IMR-90 (cell line): ENCODE measurements at regions not wholly inside any gene's neighbourhood (a gene's known extent, or its start where the extent isn't known, plus 50 kb on each side); places are given as distances from the start of the nearest gene placed in this dataset.

ENCODE experiments used
- ATAC-seq: fragments of 200-7000 bp; cut with Tn5 transposase; 2 replicates; pipeline ENCODE4 v1.9.1; 2020; ENCODE audit warnings: low read depth, mild to moderate bottlenecking, moderate library complexity
- BruUV-seq: library from RNA; stranded (reverse); fragments of 400-500 nt; replicated peaks from 2 replicates; lab custom pipeline; 2021; lab: Mats Ljungman, UMichigan
- CTCF ChIA-PET: fragments of 300-600 bp; formaldehyde crosslinking; extraction: SDS; loops from one replicate; lab custom pipeline; 2021; ENCODE audit warnings: antibody characterized with exemption; lab: Yijun Ruan, JAX
- POLR2A ChIA-PET: fragments of 300-600 bp; sonication (Branson Sonifier 250); formaldehyde crosslinking; loops from one replicate; lab custom pipeline; 2022; ENCODE audit warnings: antibody characterized with exemption; ENCODE audit not compliant: unreplicated experiment; lab: Charles Lee
- DNase-seq: peaks from one replicate; pipeline ENCODE4 v3.0.0; 2013
- H2AFZ ChIP-seq: replicated peaks from 2 replicates; pipeline ENCODE3; 2013; ENCODE audit warnings: low read length, mild to moderate bottlenecking; ENCODE audit not compliant: poor library complexity
- H2AK5ac ChIP-seq: 2 replicates; pipeline ENCODE4 v1.6.1; 2013; ENCODE audit warnings: low read depth, low read length, inconsistent platforms
- H2AK9ac ChIP-seq: replicated peaks from 2 replicates; pipeline ENCODE3; 2013; ENCODE audit warnings: mild to moderate bottlenecking, low read depth, low read length, moderate library complexity; ENCODE audit not compliant: poor library complexity
- H2BK120ac ChIP-seq: 2 replicates; pipeline ENCODE4 v1.6.1; 2013; ENCODE audit warnings: low read depth, low read length, inconsistent platforms
- H2BK15ac ChIP-seq: 3 replicates; pipeline ENCODE4 v1.6.1; 2013; ENCODE audit warnings: low read depth, low read length, inconsistent platforms
- H2BK20ac ChIP-seq: 2 replicates; pipeline ENCODE4 v1.6.1; 2013; ENCODE audit warnings: low read depth, mild to moderate bottlenecking, inconsistent platforms, low read length, moderate library complexity
- H2BK5ac ChIP-seq: 2 replicates; pipeline ENCODE4 v1.6.1; 2013; ENCODE audit warnings: mild to moderate bottlenecking, low read depth, low read length, inconsistent platforms; ENCODE audit not compliant: poor library complexity, severe bottlenecking
- H3K14ac ChIP-seq: replicated peaks from 2 replicates; pipeline ENCODE4 v1.6.1; 2013; ENCODE audit warnings: low read depth, low read length, inconsistent platforms
- H3K18ac ChIP-seq: 2 replicates; pipeline ENCODE4 v1.6.1; 2013; ENCODE audit warnings: low read depth, low read length, control low read depth
- H3K23ac ChIP-seq: 2 replicates; pipeline ENCODE4 v1.6.1; 2013; ENCODE audit warnings: low read depth, low read length, inconsistent platforms
- H3K27ac ChIP-seq: 2 replicates; pipeline ENCODE4 v1.5.1; 2013; ENCODE audit warnings: mild to moderate bottlenecking, control low read depth, low read length; ENCODE audit not compliant: insufficient read depth
- H3K27me3 ChIP-seq: 2 replicates; pipeline ENCODE4 v1.6.1; 2013; ENCODE audit warnings: low read length; ENCODE audit not compliant: control insufficient read depth, insufficient read depth
- H3K36me3 ChIP-seq: 2 replicates; pipeline ENCODE4 v1.6.1; 2013; ENCODE audit warnings: low read length, mixed read lengths; ENCODE audit not compliant: control insufficient read depth, insufficient read depth
- H3K4ac ChIP-seq: 2 replicates; pipeline ENCODE4 v1.6.1; 2013; ENCODE audit warnings: low read depth, low read length, inconsistent platforms
- H3K4me1 ChIP-seq: 2 replicates; pipeline ENCODE4 v1.6.1; 2013; ENCODE audit warnings: low read length, mixed read lengths; ENCODE audit not compliant: control insufficient read depth, insufficient read depth
- H3K4me2 ChIP-seq: 2 replicates; pipeline ENCODE4 v1.6.1; 2013; ENCODE audit warnings: low read depth, mild to moderate bottlenecking, control low read depth, low read length, moderate library complexity
- H3K4me3 ChIP-seq: 2 replicates; pipeline ENCODE4 v1.5.1; 2013; ENCODE audit warnings: low read depth, mild to moderate bottlenecking, control low read depth, low read length, moderate library complexity; ENCODE audit not compliant: insufficient read depth
- H3K56ac ChIP-seq: 2 replicates; pipeline ENCODE4 v1.6.1; 2013; ENCODE audit warnings: low read length, inconsistent platforms; ENCODE audit not compliant: insufficient read depth; ENCODE audit errors: extremely low read depth
- H3K79me1 ChIP-seq, 2 experiments: 2 replicates each; pipeline ENCODE4 v1.6.1; 2013; ENCODE audit warnings: low read length in 2 of 2, inconsistent platforms in 1 of 2, low read depth in 1 of 2
- H3K9ac ChIP-seq: 2 replicates; pipeline ENCODE4 v1.6.1; 2013; ENCODE audit warnings: low read depth, low read length, control low read depth
- H3K9me1 ChIP-seq: 2 replicates; pipeline ENCODE4 v1.6.1; 2013; ENCODE audit warnings: low read length, inconsistent platforms; ENCODE audit not compliant: insufficient read depth
- H3K9me3 ChIP-seq: 2 replicates; pipeline ENCODE4 v1.6.1; 2013; ENCODE audit warnings: low read length; ENCODE audit not compliant: control insufficient read depth, insufficient read depth
- H4K20me1 ChIP-seq: 2 replicates; pipeline ENCODE4 v1.6.1; 2013; ENCODE audit warnings: low read length, inconsistent platforms; ENCODE audit not compliant: insufficient read depth
- H4K5ac ChIP-seq: 2 replicates; pipeline ENCODE4 v1.6.1; 2013; ENCODE audit warnings: mild to moderate bottlenecking, low read depth, low read length, control low read depth
- H4K8ac ChIP-seq, 2 experiments: 2 replicates each; pipeline ENCODE4 v1.6.1; 2013; ENCODE audit warnings: low read depth in 2 of 2, low read length in 2 of 2, control low read depth in 1 of 2, inconsistent platforms in 1 of 2
- H4K91ac ChIP-seq: 2 replicates; pipeline ENCODE4 v1.6.1; 2013; ENCODE audit warnings: low read depth, low read length, inconsistent platforms; ENCODE audit not compliant: insufficient read depth
- BHLHE40 ChIP-seq: fragments of 150-350 bp; IDR thresholded peaks from 2 replicates; pipeline ENCODE4 v1.6.1; 2016; ENCODE audit warnings: mild to moderate bottlenecking, low read depth, low read length
- CEBPB ChIP-seq: IDR thresholded peaks from 2 replicates; pipeline ENCODE4 v1.6.1; 2012; ENCODE audit warnings: low read depth, low read length, improper control_type of control experiment
- CHD1 ChIP-seq: IDR thresholded peaks from 2 replicates; pipeline ENCODE4 v1.6.1; 2012; ENCODE audit warnings: low read depth, low read length, improper control_type of control experiment
- FOS ChIP-seq: fragments of 150-350 bp; IDR thresholded peaks from 2 replicates; pipeline ENCODE4 v1.6.1; 2016; ENCODE audit warnings: low read depth, low read length
- MXI1 ChIP-seq: IDR thresholded peaks from 2 replicates; pipeline ENCODE4 v1.6.1; 2012; ENCODE audit warnings: low read depth, mild to moderate bottlenecking, low read length, moderate library complexity, borderline replicate concordance
- NFE2L2 ChIP-seq: fragments of 150-350 bp; IDR thresholded peaks from 2 replicates; pipeline ENCODE4 v1.6.1; 2016; ENCODE audit warnings: low read depth, mild to moderate bottlenecking, low read length
- RAD21 ChIP-seq: IDR thresholded peaks from 2 replicates; pipeline ENCODE4 v1.6.1; 2012; ENCODE audit warnings: low read length, improper control_type of control experiment
- RCOR1 ChIP-seq: IDR thresholded peaks from 2 replicates; pipeline ENCODE4 v1.6.1; 2012; ENCODE audit warnings: mild to moderate bottlenecking, low read length, improper control_type of control experiment; ENCODE audit not compliant: insufficient replicate concordance
- SMC3 ChIP-seq: fragments of 150-350 bp; IDR thresholded peaks from 2 replicates; pipeline ENCODE4 v1.6.1; 2016; ENCODE audit warnings: low read depth, mild to moderate bottlenecking, antibody characterized with exemption, low read length, moderate library complexity
- WGBS, 2 experiments: methylation state at CpG; one replicate each; pipeline versions ENCODE4 v1.1.5 to v1.1.7; 2013; ENCODE audit warnings: missing lambda C conversion rate in 2 of 2; ENCODE audit not compliant: insufficient read length in 1 of 2; ENCODE audit errors: extremely low coverage in 2 of 2; 5-methylcytosine and 5-hydroxymethylcytosine counted together
- dilution Hi-C: fragments of 300-500 bp; cut with HindIII; formaldehyde crosslinking; loops from one replicate; pipeline ENCODE4 v1.14.3; 2018; ENCODE audit warnings: low sequenced_read_pairs; ENCODE audit not compliant: unreplicated experiment
- in situ Hi-C: fragments of 300-500 bp; cut with MboI; formaldehyde crosslinking; loops from 3 replicates; pipeline ENCODE4 v1.14.3; 2019; ENCODE audit warnings: low sequenced_read_pairs, inconsistent platforms, mixed read lengths
- intact Hi-C: fragments of 100-400 bp; cut with micrococcal nuclease; formaldehyde crosslinking; loops from 2 replicates; pipeline ENCODE4 v1.10.0; 2022
- TF ChIP-seq, protein P1 (sequence below): conservative IDR thresholded peaks from 2 replicates; pipeline ENCODE4 v1.5.1; 2012; ENCODE audit warnings: mild to moderate bottlenecking, low read depth, low read length, improper control_type of control experiment
- TF ChIP-seq, protein P2 (sequence below): fragments of 150-350 bp; IDR thresholded peaks from 2 replicates; pipeline ENCODE4 v1.6.1; 2017; ENCODE audit warnings: mild to moderate bottlenecking, antibody characterized with exemption, low read length, low read depth

GRCh38 chr16:17839272-17839671 lies 368.5 kb upstream of the XYLT1 start:
- ChIA-PET POLR2A (no interaction called here), CTCF (no interaction called here)
- Histone ChIP-seq H3K18ac (no peak overlapping the region), H3K9me3 (peaks cover 4% of the 10 kb centered on the region), H2BK5ac (no peak overlapping the region), H3K56ac (no peak overlapping the region), H3K4me1 (peaks cover 3% of the 10 kb centered on the region), H3K9me1 (no peaks in the 10 kb centered on the region), H3K4me2 (no peak overlapping the region), H3K27me3 (no peaks in the 10 kb centered on the region), H3K9ac (no peak overlapping the region), H4K8ac (no peak overlapping the region), H3K27ac (no peak overlapping the region), H2BK20ac (no peak overlapping the region), H4K20me1 (no peaks in the 10 kb centered on the region), H4K5ac (no peak overlapping the region), H2BK120ac (no peak overlapping the region), H3K23ac (no peak overlapping the region), H3K4ac (no peak overlapping the region), H2AK9ac (no peak overlapping the region), H2AFZ (no peak overlapping the region), H2BK15ac (no peak overlapping the region), H3K4me3 (no peak overlapping the region), H4K91ac (no peak overlapping the region), H3K79me1 (no peaks in the 10 kb centered on the region), H2AK5ac (peak overlapping the region; percentile 18; the same call in 1 of the 2 replicates), H3K36me3 (no peaks in the 10 kb centered on the region), H3K14ac (no peak overlapping the region)
- no peak for DNase-seq
- BruUV-seq, result no TSS peak
- TF ChIP-seq NFE2L2 (no peak), RAD21 (no peak), CEBPB (no peak), FOS (no peak), RCOR1 (no peak), CHD1 (no peak), MXI1 (no peak), SMC3 (no peak), BHLHE40 (no peak)
- TF ChIP-seq, protein P1, sequence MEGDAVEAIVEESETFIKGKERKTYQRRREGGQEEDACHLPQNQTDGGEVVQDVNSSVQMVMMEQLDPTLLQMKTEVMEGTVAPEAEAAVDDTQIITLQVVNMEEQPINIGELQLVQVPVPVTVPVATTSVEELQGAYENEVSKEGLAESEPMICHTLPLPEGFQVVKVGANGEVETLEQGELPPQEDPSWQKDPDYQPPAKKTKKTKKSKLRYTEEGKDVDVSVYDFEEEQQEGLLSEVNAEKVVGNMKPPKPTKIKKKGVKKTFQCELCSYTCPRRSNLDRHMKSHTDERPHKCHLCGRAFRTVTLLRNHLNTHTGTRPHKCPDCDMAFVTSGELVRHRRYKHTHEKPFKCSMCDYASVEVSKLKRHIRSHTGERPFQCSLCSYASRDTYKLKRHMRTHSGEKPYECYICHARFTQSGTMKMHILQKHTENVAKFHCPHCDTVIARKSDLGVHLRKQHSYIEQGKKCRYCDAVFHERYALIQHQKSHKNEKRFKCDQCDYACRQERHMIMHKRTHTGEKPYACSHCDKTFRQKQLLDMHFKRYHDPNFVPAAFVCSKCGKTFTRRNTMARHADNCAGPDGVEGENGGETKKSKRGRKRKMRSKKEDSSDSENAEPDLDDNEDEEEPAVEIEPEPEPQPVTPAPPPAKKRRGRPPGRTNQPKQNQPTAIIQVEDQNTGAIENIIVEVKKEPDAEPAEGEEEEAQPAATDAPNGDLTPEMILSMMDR, result no peak
- TF ChIP-seq, protein P2, sequence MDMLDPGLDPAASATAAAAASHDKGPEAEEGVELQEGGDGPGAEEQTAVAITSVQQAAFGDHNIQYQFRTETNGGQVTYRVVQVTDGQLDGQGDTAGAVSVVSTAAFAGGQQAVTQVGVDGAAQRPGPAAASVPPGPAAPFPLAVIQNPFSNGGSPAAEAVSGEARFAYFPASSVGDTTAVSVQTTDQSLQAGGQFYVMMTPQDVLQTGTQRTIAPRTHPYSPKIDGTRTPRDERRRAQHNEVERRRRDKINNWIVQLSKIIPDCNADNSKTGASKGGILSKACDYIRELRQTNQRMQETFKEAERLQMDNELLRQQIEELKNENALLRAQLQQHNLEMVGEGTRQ, result no peak
- WGBS, 2 experiments, result 63% methylated on average over 4 of the region's 9 CpGs; no CpG with 5 or more reads in 1 of the 2 experiments
- ATAC-seq, result no peak
- intact Hi-C loops, result no loop called here
- in situ Hi-C loops, result no loop called here
- dilution Hi-C loops, result no loop called here
